Hepatocyte (in vitro differentiated cells): ENCODE measurements at regions not wholly inside any gene's neighbourhood (a gene's known extent, or its start where the extent isn't known, plus 50 kb on each side); places are given as distances from the start of the nearest gene placed in this dataset.

Experiments used
- EZH2phosphoT487 ChIP-seq: fragments of 200-600 bp; sonication (generic); IDR thresholded peaks from one replicate; pipeline ENCODE4 v1.6.1; 2018; ENCODE audit warnings: antibody characterized with exemption, mild to moderate bottlenecking, low read depth, moderate library complexity; ENCODE audit not compliant: unreplicated experiment, severe bottlenecking
- TF ChIP-seq, protein P1 (sequence below): fragments of 200-600 bp; sonication (generic); IDR thresholded peaks from 2 replicates; pipeline ENCODE4 v1.5.1; 2016; ENCODE audit warnings: antibody characterized with exemption, mild to moderate bottlenecking; ENCODE audit not compliant: poor library complexity

DNA sequence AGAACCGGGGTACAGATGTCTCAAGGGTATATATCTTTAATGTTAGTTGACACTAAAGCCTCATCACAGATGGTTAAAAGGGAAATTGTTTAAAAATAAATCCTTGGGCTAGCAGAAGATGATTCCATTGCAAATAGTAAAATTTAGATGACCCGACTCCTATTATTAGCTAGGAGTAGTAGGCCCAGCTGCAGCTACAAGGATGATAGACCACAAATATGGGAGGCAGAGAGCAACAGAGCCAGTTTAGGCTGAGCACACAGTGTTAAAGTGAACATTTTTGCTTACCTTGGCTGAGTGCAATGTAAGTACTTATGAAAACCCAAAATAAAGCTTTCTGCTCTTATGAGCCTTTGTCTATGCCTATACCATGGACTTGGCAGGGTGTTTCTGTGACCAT is 100.5 kb upstream of the COL11A1 start:
- TF ChIP-seq, protein P1, sequence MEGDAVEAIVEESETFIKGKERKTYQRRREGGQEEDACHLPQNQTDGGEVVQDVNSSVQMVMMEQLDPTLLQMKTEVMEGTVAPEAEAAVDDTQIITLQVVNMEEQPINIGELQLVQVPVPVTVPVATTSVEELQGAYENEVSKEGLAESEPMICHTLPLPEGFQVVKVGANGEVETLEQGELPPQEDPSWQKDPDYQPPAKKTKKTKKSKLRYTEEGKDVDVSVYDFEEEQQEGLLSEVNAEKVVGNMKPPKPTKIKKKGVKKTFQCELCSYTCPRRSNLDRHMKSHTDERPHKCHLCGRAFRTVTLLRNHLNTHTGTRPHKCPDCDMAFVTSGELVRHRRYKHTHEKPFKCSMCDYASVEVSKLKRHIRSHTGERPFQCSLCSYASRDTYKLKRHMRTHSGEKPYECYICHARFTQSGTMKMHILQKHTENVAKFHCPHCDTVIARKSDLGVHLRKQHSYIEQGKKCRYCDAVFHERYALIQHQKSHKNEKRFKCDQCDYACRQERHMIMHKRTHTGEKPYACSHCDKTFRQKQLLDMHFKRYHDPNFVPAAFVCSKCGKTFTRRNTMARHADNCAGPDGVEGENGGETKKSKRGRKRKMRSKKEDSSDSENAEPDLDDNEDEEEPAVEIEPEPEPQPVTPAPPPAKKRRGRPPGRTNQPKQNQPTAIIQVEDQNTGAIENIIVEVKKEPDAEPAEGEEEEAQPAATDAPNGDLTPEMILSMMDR = no peak
- TF ChIP-seq EZH2phosphoT487 = no peak
